ENCODE measurements at regions not wholly inside any gene's neighbourhood (a gene's known extent, or its start where the extent isn't known, plus 50 kb on each side); places are given as distances from the start of the nearest gene placed in this dataset.

GRCh38 chr14:24693353-24693737, 59.4 kb upstream of the GZMB start:
- DNase-seq (ENCODE audit: low read depth in 2 of 2), result no peak

DNA sequence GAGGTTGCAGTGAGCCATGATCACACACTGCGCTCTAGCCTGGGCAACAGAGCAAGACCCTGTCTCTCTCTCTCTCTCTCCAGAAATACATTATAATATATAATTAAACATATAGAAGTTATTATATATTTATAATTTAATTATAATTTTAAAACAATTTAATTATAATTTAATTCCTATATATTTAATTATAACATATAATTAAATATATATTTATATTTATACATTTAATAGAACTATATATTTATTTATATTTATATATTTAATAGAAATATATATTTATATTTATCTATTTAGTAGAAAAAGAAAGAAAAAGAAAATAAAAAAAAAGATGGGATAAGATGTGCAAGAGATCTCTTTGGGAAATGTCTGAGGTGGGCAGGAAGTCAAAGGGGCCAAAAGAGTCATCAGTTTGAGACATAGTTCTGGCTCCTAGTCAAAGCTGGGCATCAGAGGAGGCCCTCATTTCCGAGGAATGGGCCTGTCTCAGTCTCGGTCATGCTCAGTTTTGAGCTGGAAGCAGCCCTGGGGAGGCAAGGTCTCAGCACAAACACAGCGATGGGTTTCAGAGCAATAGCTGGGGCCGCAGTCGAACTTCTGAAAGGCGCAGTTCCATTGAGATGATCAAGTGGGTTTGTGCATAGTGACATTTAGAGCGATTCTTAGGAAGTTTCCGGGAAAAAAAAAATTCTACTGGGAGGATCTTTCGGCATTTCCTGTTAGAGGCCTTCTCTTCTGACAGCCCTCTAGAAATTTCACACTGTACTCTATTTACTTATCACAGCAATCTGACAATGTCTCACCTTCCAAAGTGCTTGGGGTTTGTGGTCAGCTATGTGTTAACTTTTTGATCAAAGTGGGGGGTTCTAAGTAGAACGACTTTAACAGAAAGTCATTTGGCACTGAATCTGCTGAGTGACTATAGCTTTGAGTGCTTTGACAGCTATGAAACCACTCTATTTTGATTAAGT, 58.7 kb upstream of the GZMB start:
- DNase-seq (ENCODE audit: low read depth in 2 of 2), result no peak

- no peak for DNase-seq (ENCODE audit: low read depth in 2 of 2)
These were observed 56.5 kb upstream of the GZMB start for GRCh38 chr14:24690492-24690891.

GRCh38 chr14:24688030-24688658, 54.2 kb upstream of the GZMB start:
- no peak for DNase-seq (ENCODE audit: low read depth in 2 of 2)

All from stimulated activated CD4-positive, alpha-beta T cell treated with anti-CD3 and anti-CD28 coated beads, Interleukin-1b, Interleukin-23, amount 100 ng/mL, for 1 hour (primary cell).